B cell (primary cell): ENCODE measurements at regions not wholly inside any gene's neighbourhood (a gene's known extent, or its start where the extent isn't known, plus 50 kb on each side); places are given as distances from the start of the nearest gene placed in this dataset.

Source experiments
- EZH2 ChIP-seq: IDR thresholded peaks from 2 replicates; pipeline ENCODE4 v1.6.1; 2012; ENCODE audit warnings: borderline replicate concordance, low read depth, mild to moderate bottlenecking, moderate library complexity, low read length; ENCODE audit not compliant: insufficient read depth, poor library complexity, severe bottlenecking
- TF ChIP-seq, protein P1 (sequence below): fragments of 200-600 bp; IDR thresholded peaks from one replicate; pipeline ENCODE4 v1.8.0; 2022; ENCODE audit warnings: antibody characterized with exemption, mild to moderate bottlenecking

DNA sequence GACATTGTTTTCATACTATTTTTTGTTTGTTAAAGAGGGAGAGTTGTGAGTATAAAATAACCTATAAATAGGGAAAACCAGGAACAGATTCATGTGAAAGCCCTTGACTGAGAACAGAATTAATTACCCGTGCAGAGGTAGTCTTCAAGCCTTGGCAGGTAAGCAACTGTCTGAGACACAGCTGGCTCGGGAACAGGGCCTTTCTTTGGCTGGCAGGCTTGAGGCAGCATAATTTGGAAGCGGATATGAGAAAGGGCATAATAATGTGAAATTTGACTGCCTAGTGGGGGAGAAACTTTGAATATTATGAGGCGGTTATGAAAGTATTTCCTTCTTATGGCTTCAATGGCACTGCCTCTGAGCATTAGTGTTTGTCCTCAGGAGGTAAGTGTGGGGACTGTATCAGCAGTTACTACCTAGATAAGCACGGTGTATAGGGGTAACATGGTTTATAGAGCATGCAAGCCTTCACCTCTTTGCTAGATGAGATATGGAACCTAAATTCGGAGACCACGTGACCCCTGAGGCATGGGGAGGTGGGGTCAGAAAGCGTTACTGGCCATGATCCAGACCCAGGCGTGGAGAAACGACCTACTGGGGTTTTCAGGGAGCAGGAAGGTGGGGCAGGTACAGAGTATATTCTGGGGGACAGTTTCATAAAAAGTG, 210.2 kb upstream of the GAS1 start:
- TF ChIP-seq, protein P1, sequence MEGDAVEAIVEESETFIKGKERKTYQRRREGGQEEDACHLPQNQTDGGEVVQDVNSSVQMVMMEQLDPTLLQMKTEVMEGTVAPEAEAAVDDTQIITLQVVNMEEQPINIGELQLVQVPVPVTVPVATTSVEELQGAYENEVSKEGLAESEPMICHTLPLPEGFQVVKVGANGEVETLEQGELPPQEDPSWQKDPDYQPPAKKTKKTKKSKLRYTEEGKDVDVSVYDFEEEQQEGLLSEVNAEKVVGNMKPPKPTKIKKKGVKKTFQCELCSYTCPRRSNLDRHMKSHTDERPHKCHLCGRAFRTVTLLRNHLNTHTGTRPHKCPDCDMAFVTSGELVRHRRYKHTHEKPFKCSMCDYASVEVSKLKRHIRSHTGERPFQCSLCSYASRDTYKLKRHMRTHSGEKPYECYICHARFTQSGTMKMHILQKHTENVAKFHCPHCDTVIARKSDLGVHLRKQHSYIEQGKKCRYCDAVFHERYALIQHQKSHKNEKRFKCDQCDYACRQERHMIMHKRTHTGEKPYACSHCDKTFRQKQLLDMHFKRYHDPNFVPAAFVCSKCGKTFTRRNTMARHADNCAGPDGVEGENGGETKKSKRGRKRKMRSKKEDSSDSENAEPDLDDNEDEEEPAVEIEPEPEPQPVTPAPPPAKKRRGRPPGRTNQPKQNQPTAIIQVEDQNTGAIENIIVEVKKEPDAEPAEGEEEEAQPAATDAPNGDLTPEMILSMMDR: no peak
- no peak for TF ChIP-seq EZH2
